Stimulated activated CD4-positive, alpha-beta T cell treated with anti-CD3 and anti-CD28 coated beads, Interleukin-12 subunit alpha, Interleukin-12 subunit beta, amount 100 ng/mL, for 24 hours (primary cell): ENCODE measurements at regions not wholly inside any gene's neighbourhood (a gene's known extent, or its start where the extent isn't known, plus 50 kb on each side); places are given as distances from the start of the nearest gene placed in this dataset.

ENCODE experiments used
- DNase-seq, 2 experiments: peaks; one replicate each; pipeline ENCODE4 v3.0.0-alpha.2; 2020; ENCODE audit warnings: low read depth in 2 of 2

DNA sequence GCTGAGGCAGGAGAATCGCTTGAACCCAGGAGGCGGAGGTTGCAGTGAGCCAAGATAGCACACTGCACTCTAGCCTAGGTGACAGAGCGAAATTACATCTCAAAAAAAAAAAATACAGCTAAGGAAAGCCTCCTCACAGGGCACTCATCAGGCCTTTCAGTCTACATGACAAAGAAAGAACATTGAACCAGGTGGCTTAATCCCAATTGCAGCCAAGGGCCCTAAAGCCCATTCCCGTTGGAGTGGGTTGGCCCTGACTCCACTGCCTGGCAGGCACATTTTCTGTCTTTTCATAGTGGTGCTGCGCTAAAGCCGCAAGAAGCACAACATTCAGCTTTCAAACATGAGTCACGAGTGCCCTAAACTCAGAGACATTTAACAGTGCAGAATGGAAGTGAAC, 372.5 kb downstream of the RNF144A start:
- DNase-seq, result no peak

DNA sequence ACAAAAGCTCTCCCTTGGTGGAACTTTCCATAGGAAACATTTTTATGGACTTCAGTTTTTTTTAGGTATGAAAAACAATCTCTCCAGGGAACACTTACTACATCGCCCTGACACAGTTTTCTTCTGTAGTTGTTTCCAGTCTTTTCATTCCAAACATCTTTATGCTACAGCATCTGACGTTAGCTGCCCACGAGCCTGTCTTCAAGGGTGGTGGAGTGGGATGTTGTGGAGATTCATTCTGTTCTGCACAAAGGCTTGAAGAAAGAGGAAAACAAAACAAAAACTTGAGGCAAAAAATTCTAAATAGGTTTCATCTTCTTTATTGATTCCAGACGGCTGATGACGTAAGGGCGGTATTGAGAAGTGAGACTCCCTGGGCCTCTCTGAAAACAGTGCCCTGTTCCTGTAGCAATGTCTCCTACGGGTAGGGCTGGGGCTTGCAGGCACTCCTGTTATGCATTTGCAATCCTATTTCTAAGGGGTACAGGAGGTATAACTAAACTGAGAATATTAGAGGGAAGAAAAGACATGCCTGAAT, 375.0 kb downstream of the RNF144A start:
- DNase-seq, result no peak

GRCh38 chr2:7309582-7309981, 392.4 kb downstream of the RNF144A start:
- DNase-seq, result no peak

DNA sequence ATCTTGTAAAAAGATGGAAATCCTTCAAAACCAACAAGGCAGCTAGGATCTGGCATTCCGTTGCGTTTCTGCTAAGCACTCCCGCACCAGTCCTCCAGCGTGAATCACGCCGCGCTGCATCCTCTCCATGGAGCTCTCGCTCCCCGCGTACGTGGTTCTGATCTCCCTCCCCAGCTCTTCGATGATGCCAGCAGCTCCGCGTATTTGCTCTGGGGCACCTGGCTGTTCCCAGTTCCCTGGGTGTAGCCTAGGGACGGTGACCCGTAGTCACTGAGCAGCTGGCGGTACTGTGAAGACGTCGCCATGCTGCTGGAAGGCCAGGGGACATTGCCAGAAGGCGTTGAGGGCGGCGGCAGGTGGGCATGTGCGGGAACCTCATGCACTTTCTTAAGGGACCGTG, 407.5 kb downstream of the RNF144A start:
- no peak for DNase-seq

- DNase-seq, result no peak
These were observed 408.0 kb downstream of the RNF144A start for GRCh38 chr2:7325186-7325585.

DNA sequence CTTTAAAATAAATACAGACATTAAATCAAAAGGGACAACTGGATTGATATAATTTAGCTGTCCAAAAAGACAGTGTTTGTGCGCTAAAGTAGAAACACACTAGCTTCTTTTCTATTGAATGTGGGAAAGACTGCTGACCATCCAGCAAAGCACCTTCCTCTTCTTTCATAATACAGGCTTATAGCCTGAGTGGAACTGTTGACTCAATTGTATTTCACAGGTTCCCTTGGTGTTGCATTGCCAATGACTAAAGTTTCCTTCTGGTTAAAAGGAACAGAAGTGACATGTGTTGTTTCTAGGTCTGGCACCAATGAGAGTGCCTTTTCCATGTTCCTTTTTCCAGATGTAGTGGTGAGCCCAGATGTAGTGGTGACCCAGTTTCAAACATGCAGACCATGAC, 412.3 kb downstream of the RNF144A start:
- no peak for DNase-seq

DNA sequence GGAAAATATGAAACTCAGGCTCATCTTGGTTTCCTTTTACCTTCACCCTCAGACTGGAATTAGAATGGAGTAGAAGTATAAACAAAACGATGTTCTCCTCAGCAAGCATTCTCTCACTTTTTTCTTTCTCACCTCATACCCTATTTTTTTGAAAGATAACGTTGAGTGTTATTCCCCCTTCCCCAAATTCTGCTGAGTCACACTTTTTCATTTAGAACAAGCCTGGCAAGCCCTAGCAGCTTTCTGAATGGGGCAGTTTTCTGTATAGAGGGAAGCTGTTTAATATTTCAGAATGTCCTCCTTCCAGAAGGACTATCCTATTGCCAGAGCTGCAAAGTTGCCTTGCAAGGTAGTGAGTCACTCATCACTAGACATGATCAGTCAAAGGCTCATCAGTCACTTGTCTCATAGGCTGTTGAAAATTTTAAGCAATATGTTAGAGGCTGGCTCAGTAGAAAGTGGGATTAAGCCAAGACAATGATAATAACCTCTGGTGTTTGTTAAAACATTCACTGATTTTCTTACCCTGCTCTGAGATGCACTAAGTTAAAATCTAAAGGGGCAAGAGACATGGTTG, 416.1 kb downstream of the RNF144A start:
- DNase-seq, result no peak

DNA sequence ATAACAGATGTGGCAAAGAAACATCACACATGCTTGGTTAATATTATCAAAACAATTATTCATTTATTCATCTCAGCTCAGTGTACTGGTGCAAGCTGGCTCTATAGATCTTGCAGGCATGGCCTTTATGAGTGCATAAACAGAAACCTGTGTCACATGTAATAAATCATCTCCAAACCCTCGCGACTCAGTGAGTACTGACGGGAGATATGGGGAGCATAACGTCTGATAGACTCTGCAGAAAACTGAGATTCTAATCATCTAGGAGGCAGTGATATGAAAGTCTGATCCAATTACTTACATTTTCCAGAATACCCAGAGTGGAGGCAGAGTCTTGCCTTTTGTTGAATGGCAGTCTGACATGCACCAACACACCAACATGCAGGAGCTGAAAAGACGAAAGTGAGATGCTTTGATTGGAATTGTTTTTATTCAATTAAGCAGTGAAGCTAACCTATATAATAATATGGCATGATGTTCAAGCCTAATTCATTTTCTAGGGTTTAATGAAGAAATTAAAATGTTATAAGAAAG, 416.8 kb downstream of the RNF144A start:
- DNase-seq, result no peak

DNA sequence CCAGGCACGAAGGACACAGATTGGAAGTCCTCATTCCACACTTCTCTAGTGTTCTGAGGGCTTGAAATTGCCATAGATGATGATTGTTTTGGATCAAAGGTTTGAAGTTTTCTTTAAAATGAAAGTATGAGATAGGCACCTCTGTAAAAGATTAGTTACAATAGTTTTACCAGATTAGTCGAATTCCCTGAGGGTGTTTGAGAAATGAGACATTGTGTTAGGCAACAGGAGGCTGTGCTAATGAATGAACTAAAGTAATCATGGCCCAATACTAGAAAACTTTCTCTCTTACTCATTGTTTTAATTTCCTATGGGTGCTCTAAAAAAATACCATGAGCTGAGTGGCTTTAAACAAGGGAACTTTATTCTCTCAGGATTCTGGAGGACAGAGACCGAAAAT, 421.7 kb downstream of the RNF144A start:
- DNase-seq, result no peak

- DNase-seq, result no peak
These were observed 429.1 kb downstream of the RNF144A start for GRCh38 chr2:7346336-7346735.

GRCh38 chr2:7348761-7349160, 431.5 kb downstream of the RNF144A start:
- no peak for DNase-seq

DNA sequence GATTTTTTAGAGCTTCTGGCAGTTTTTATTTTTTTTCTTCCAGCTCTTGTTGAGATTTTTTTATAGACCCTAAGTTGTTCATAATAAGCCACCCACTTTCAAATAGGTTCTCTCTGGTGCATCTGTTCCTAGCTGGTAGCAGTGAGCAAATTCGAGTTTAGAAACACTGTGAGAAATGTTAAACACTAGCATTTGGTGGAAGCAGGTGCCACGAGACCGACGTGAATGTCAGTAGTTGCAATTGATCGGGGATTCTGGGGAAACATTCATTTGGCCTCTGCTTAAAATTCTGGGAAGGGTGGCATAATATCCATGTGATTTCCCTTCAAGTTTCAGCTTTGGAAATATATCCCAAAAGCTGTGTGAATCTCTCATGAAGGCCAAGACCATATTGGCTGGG, 435.0 kb downstream of the RNF144A start:
- DNase-seq, result no peak

- no peak for DNase-seq
These were observed 436.4 kb downstream of the RNF144A start for GRCh38 chr2:7353571-7353970.

DNA sequence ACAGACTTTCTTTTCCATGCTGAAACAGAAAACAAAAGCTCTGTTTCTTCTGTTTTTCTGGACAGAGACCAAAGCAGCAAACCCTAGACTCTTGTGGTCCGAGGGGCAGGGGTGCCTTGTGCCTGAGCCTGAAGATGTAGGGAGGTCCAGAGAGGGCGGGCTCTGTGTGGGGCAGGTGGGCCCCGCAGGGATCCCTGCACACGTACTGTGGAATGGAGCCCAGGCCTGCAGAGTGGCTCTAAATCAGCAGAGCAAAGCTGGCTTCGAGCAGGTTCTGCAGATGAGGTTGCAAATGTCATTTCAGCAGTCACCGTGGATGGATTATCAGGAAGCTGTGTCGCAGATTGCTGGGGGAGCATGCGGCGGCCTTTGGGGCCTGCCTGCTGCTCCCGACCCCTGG, 438.6 kb downstream of the RNF144A start:
- no peak for DNase-seq

GRCh38 chr2:7356909-7357584, 439.8 kb downstream of the RNF144A start:
- no peak for DNase-seq

DNA sequence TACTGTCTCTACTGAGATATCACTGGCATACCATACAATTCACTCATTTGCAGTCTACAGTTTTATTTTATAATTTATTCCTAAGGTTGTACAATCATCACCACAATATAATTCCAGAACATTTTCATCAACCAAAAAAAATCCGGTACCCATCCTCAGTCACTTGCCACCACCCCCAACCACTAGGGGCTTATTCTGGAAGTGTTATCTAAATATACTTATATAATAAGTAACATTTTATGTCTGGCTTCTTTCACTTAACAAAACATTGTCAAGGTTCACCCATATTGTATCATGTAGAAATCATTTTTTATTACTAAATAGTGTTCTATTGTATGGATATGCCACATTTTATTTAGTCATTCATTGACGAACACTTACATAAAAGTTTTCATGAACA, 440.8 kb downstream of the RNF144A start:
- no peak for DNase-seq

GRCh38 chr2:7358865-7359447, 441.7 kb downstream of the RNF144A start:
- no peak for DNase-seq

GRCh38 chr2:7363906-7364305, 446.7 kb downstream of the RNF144A start:
- DNase-seq, result no peak

DNA sequence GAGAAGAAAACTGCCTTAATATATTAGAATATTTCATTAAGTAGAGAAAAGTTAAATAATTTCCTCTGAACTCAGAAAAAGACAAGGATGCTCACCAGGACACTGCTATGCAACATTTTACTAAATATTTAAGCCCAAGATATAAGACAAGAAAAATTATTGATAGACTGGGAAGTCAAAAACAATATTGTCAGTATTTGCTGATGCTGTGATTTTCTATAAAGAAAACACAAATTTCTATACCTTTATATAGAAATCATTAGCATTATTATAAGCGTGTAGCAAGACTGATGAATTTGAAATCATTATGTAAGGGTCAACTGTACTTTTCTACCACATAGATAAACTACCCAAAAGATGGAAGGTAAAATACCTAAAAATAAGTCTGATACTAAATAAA, 451.0 kb downstream of the RNF144A start:
- no peak for DNase-seq

DNA sequence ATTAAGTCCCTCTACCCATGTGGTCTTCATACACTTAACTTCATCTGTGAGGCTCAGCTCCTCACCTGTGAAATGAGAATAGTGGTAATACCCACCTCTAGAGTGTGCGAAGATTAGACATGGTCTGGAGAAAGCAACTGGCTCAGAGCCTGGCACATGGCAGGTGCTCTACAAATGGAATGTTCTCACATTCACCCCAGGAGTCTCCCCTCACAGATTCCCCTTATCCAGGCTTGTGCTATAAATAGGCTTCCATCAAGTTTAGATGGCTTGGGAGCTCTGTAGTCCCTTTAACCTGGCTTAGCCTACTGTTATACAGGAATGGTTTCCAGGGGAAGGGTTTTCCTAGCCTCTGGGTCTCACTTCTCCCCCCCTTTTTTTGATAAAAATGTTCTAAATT, 455.9 kb downstream of the RNF144A start:
- no peak for DNase-seq

DNA sequence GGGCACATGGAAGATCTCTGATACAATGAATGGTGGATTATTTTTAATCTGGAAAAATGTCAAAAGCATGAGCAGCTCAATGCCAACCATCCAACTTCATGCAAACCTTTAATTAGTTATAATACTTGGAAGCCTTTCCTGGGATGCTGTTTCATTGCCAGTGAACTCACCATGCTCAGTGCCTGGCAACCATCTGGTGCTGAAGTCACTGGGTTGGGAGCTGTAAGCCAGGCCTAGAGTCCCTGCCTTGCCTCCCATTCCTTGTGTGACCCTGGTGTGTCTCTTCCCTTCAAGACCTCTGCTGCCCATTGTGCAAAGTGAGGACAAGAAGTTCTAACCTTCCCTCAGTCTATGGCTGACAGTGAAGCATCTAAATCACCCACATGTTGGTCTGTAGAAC, 458.7 kb downstream of the RNF144A start:
- no peak for DNase-seq

DNA sequence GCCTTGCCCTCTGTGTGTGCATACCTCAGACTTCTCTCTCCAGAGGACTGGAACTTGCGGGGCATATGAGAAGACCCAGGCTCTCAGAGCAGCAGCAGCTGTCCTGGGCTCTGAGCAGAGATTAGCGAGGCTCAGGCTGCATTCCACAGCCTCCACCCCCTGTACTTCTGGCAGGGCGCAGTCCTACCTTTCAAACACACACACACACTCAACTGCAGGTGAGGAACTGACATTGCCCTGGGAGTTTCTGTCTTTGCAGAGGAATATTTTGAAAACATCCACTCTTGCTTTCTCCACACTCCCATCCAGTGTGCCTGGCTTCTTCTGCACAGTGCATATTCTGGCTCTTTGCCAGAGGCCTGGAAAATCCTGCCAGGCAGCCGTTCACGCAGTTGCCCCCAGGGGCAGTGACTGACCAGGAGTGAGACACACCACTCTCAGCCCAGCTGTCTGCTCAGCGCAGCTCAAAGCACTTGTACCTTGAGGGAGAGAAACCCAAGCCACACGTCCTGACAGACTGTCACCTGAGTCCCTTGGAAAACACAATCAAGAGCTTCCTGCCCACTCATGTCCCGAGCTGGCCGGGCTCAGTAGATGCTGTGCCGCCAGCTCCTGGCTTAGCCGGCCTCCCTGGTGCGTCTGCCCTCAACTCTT, 460.8 kb downstream of the RNF144A start:
- DNase-seq, result no peak

- no peak for DNase-seq
These were observed 461.4 kb downstream of the RNF144A start for GRCh38 chr2:7378591-7378990.
